Kidney (tissue), 13 donors: ENCODE measurements at regions not wholly inside any gene's neighbourhood (a gene's known extent, or its start where the extent isn't known, plus 50 kb on each side); places are given as distances from the start of the nearest gene placed in this dataset.

Experiments
- DNase-seq, 5 donors: peaks; one replicate each; pipeline ENCODE4 v3.0.0-alpha.2; 2013 to 2020
- FAIRE-seq: peaks from 2 replicates; lab custom pipeline; 2012; peaks lifted over from hg19 to GRCh38; lab: Jason Lieb, UNC
- H3K27ac ChIP-seq, 2 donors: one replicate each; pipeline ENCODE4 v1.7.0; 2013; ENCODE audit warnings: low read depth in 2 of 2, low read length in 2 of 2, inconsistent platforms in 1 of 2
- H3K27me3 ChIP-seq: one replicate; pipeline ENCODE4 v1.7.1; 2013; ENCODE audit warnings: low read length, inconsistent platforms; ENCODE audit not compliant: control insufficient read depth, insufficient read depth
- H3K36me3 ChIP-seq, 3 donors: one replicate each; pipeline versions ENCODE4 v1.7.0 to v1.7.1; 2013; ENCODE audit warnings: low read length in 3 of 3, control low read depth in 1 of 3, inconsistent platforms in 1 of 3; ENCODE audit not compliant: insufficient read depth in 3 of 3, control insufficient read depth in 2 of 3
- H3K4me1 ChIP-seq, 3 donors: one replicate each; pipeline versions ENCODE4 v1.7.0 to v1.7.1; 2013; ENCODE audit warnings: low read length in 3 of 3, inconsistent platforms in 1 of 3, low read depth in 1 of 3; ENCODE audit not compliant: control insufficient read depth in 2 of 3, insufficient read depth in 2 of 3
- H3K4me3 ChIP-seq, 3 donors: one replicate each; pipeline versions ENCODE4 v1.7.0 to v1.8.1; 2013; ENCODE audit warnings: low read length in 3 of 3, control low read depth in 1 of 3, inconsistent platforms in 1 of 3
- H3K9ac ChIP-seq, 3 donors: one replicate each; pipeline versions ENCODE4 v1.7.0 to v1.7.1; 2013; ENCODE audit warnings: low read length in 3 of 3, control low read depth in 1 of 3, inconsistent platforms in 1 of 3
- H3K9me3 ChIP-seq, 3 donors: one replicate each; pipeline versions ENCODE4 v1.7.0 to v1.7.1; 2013; ENCODE audit warnings: low read length in 3 of 3, control low read depth in 1 of 3, inconsistent platforms in 1 of 3; ENCODE audit not compliant: control insufficient read depth in 2 of 3, insufficient read depth in 1 of 3
- CTCF ChIP-seq: IDR thresholded peaks from 3 replicates; pipeline ENCODE4 v1.5.1; 2012; ENCODE audit warnings: mild to moderate bottlenecking, moderate library complexity, borderline replicate concordance; ENCODE audit not compliant: insufficient read depth; ENCODE audit errors: extremely low read depth
- intact Hi-C: fragments of 100-400 bp; cut with DNase I; formaldehyde crosslinking; loops from one replicate; pipeline ENCODE4 v1.11.1; 2022
- donor health status: control.
- donor health status: control.
- donor health status: control.
- donor health status: control.
- donor health status: control.
- donor health status: DM: yes; HTN: yes; CAD: no.
- donor health status: Normal renal cell carcinoma (clear cell type).

GRCh38 chr2:150091846-150092245, 395.6 kb downstream of the RND3 start:
- Histone ChIP-seq H3K9ac (no peak overlapping the region), H3K27ac (no peak overlapping the region), H3K4me1 (no peaks in the 10 kb centered on the region), H3K9me3 (no peaks in the 10 kb centered on the region), H3K36me3 (no peaks in the 10 kb centered on the region), H3K4me3 (no peak overlapping the region), H3K27me3 (no peaks in the 10 kb centered on the region)
- intact Hi-C loops, result no loop called here
- DNase-seq (no peak), FAIRE-seq (no peak)
- no peak for TF ChIP-seq CTCF

DNA sequence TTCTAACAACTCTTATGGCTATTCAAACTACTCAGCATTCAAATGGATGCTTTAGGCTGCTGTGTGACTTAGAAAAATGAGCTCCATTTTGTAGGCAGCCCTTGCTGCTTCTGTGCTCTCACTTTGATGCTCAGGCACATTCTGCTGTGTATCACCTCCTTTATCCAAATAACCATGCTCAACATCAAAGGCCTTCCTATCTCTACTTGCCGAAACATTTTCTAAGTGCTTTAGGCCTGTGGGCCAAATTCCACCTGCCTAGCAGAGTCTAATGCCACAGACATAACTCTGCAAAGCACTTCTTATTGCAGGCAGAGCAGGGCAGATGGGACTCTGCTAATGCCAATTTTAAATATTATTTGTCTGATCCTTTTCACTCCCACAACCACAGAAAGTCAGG, 397.4 kb downstream of the RND3 start:
- FAIRE-seq (no peak), DNase-seq (no peak)
- H3K4me3 ChIP-seq, result no peak overlapping the region

DNA sequence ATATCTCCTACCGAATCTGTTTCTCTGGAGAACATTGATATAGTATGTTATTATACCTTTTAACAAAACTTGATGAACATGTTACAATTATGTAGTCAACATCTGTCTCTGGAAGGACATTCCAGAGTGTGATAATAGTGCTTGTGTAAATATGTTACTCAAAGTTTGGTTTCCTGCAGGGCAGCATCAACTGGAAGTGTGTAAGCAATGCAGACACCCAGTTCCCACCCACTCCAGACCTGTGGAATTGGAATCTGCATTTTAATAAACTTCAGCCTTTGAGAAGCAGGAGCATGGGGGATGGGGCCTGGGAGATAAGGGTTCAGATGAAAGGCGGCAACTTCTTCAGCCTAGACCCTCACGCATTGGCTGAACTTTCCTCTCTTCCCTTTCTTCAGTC, 398.9 kb downstream of the RND3 start:
- Histone ChIP-seq H3K27me3 (no peaks in the 10 kb centered on the region), H3K9me3 (peaks cover 0 to 2% (median 0%) of the 10 kb centered on the region in 3 donors), H3K4me1 (no peaks in the 10 kb centered on the region), H3K36me3 (no peaks in the 10 kb centered on the region), H3K27ac (no peak overlapping the region), H3K4me3 (no peak overlapping the region), H3K9ac (no peak overlapping the region)
- intact Hi-C loops, result no loop called here
- no peak for DNase-seq
- no peak for FAIRE-seq
- TF ChIP-seq CTCF, result no peak

More for the DNA sequence above, 397.4 kb downstream of the RND3 start:
- no peaks in the 10 kb centered on the region for H3K9me3 ChIP-seq
- H3K4me1 ChIP-seq, result no peaks in the 10 kb centered on the region
- H3K27me3 ChIP-seq, result no peaks in the 10 kb centered on the region
- no peak for TF ChIP-seq CTCF
- no peaks in the 10 kb centered on the region for H3K36me3 ChIP-seq
- intact Hi-C loops, result no loop called here
- H3K27ac ChIP-seq, result no peak overlapping the region
- no peak overlapping the region for H3K9ac ChIP-seq

- FAIRE-seq, result no peak
- no peaks in the 10 kb centered on the region for H3K36me3 ChIP-seq
- no peak overlapping the region for H3K4me3 ChIP-seq
These were observed 402.0 kb downstream of the RND3 start for GRCh38 chr2:150085478-150085877.

More at GRCh38 chr2:150085478-150085877, 402.0 kb downstream of the RND3 start:
- no peak for DNase-seq
- intact Hi-C loops, result no loop called here
- H3K4me1 ChIP-seq, result peaks cover 0 to 3% (median 0%) of the 10 kb centered on the region in 3 donors
- no peak overlapping the region for H3K27ac ChIP-seq
- H3K9ac ChIP-seq, result no peak overlapping the region
- H3K27me3 ChIP-seq, result no peaks in the 10 kb centered on the region
- H3K9me3 ChIP-seq, result peaks cover 0 to 2% (median 0%) of the 10 kb centered on the region in 3 donors
- TF ChIP-seq CTCF, result no peak
